GM12872 (cell line): ENCODE measurements at regions not wholly inside any gene's neighbourhood (a gene's known extent, or its start where the extent isn't known, plus 50 kb on each side); places are given as distances from the start of the nearest gene placed in this dataset.
A peak's percentile ranks its signal among the peaks of the same experiment; 100 is the strongest.

Experiments
- TF ChIP-seq, protein P1 (sequence below): IDR thresholded peaks from 3 replicates; pipeline ENCODE4 v1.5.1; 2011; ENCODE audit warnings: low read depth, mild to moderate bottlenecking, low read length, moderate library complexity; ENCODE audit not compliant: insufficient read depth

DNA sequence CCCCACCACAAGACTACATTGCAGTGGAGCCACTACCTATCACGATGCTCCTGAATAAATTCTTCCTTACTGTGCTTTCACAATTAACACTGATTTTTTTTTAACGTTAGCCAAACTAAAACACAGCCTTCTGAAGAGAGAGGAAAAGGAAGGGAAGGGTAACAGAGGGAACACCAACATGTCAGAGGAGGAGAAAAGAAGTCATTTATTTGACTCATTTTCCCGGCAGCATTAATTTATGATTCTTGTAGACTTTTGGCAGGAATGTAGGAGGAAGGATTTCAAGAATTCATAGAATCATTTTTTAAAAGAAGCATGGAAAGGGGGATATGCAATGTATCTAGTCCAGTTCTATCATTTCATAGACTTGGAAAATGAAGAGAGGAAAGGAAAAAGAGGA lies 74.3 kb upstream of the IQCM start:
- TF ChIP-seq, protein P1, sequence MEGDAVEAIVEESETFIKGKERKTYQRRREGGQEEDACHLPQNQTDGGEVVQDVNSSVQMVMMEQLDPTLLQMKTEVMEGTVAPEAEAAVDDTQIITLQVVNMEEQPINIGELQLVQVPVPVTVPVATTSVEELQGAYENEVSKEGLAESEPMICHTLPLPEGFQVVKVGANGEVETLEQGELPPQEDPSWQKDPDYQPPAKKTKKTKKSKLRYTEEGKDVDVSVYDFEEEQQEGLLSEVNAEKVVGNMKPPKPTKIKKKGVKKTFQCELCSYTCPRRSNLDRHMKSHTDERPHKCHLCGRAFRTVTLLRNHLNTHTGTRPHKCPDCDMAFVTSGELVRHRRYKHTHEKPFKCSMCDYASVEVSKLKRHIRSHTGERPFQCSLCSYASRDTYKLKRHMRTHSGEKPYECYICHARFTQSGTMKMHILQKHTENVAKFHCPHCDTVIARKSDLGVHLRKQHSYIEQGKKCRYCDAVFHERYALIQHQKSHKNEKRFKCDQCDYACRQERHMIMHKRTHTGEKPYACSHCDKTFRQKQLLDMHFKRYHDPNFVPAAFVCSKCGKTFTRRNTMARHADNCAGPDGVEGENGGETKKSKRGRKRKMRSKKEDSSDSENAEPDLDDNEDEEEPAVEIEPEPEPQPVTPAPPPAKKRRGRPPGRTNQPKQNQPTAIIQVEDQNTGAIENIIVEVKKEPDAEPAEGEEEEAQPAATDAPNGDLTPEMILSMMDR: no peak

DNA sequence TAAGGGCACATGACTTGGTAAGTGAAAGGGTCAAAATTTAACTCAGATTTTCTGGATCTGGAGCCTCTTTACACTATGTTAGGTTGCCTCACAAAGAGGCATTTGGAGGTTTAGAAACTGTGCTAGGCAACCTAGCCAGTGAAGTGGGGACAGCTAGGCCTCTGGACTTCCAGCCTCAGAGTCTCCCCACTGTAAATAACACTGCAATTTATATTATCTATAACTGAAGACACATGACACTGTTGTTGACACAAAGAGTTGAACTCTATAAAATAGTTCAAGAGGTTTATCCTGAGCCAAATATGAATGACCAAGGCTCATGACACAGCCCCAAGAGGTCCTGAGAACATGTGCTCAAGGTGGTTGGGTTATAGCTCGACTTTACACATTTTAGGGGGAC lies 74.9 kb upstream of the IQCM start:
- TF ChIP-seq, protein P1: no peak

DNA sequence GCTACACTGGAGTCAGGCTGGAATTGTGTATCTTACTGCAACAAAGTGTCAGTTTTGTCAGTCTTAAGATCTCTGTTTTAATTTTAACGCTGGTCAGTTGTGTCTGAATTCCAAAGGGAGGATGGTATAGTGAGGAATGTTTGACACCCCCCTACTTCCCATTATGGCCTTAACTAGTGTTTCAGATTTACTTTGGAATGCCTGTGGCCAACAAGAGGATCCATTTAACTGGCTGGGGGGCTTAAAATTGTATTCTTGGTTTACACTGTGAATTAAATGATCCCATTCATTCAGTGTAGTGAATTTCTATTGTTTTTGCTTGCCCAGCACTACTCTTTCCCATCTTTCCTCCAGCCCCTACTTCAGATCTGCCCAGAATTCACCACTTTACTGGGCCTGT lies 75.8 kb upstream of the IQCM start:
- TF ChIP-seq, protein P1: no peak

DNA sequence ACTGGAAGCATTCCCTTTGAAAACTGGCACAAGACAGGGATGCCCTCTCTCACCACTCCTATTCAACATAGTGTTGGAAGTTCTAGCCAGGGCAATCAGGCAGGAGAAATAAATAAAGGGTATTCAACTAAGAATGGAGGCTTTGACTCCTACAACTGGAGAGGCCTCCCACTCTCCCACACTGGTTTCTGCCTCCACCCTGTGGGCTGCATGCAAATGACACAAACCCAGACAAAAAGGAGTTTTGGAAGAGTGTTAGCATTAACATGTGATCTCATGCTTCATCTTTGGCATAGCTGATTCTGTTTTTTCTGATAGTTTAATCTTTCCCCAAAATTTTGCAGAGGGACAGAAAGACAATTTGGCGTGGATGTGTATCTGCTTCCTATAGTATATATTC lies 80.8 kb upstream of the IQCM start:
- TF ChIP-seq, protein P1: peak; percentile 34; the same call in 2 of the 3 replicates

DNA sequence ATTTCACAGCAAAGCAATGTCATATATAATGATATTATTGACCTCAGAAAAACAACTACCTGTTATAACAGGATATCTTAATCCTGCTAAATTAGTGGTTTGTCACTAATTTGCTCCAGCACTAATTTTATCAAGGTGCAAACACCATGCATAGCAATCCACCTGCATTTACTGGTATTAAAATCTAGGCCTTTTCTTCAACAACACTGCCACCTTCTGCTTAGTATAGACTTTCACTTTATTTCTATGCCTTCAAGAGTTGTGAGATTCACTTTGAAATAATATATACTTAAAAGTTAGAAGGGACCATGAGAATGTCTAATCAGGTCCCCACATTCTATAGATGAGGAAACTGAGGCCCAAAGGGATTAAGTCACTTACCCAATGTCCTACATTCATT lies 82.1 kb upstream of the IQCM start:
- TF ChIP-seq, protein P1: peak; percentile 15; the same call in 1 of the 3 replicates

DNA sequence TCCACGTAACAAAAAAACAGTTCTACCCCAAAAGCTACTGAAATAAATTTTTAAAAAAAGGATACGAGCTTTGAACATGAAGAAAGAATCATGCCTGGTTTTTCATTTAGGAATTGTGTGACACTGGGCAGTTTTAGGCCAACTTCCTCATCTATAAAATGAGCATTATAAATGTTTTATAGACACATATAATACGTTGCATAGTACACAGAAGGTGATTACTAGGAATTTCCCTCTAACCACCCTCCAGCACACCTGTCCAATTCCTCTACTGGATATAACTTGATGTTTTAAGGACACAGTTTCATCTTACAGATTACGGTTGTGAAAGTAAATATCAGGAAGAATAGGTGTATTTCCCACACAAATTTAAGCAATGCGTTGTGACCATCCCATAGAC lies 85.5 kb upstream of the IQCM start:
- TF ChIP-seq, protein P1: no peak

DNA sequence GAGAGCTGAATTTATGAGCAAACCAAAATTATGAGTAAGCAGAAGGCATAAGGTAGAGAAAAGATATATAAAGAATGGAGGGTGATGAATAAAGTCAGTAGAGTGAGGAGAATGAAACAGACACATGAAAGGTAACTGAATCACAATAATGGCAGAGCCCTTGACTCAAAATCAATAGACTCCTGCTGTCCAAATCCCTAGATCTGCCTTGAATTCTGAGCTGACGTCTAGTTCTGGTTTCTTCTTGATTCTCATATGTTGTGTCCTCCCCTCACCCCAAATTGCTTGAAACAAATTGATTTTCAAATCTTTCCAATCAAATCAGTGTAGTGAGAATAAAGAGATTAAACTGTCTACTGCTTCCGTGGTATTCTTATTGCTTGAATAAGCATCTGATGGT lies 86.6 kb upstream of the IQCM start:
- TF ChIP-seq, protein P1: no peak

DNA sequence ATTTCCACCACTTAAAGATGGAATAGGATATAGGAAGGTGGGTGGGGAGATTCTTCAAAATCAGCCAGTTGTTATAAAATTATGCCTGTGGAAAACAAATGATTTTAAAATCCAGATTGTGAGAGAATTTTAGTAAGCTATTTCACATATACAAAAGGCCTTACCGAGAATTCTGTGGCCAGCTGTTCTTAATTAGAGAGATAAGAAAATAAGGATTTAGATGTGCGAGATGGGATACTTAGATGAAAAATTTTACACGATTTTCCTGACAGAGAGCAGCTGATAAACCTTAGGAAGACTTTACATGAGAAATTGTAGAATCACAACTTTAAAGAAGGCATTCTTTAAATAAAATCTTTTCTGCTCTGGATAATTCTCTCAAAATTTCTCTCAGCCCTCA lies 94.5 kb upstream of the IQCM start:
- TF ChIP-seq, protein P1: no peak
